Neural progenitor cell (in vitro differentiated cells): ENCODE measurements at regions not wholly inside any gene's neighbourhood (a gene's known extent, or its start where the extent isn't known, plus 50 kb on each side); places are given as distances from the start of the nearest gene placed in this dataset.

ENCODE experiments used
- CTCF ChIP-seq: fragments of 200-600 bp; sonication (generic); IDR thresholded peaks from 2 replicates; pipeline ENCODE4 v1.5.1; 2017; ENCODE audit warnings: antibody characterized with exemption, mild to moderate bottlenecking
- EZH2 ChIP-seq: fragments of 200-600 bp; sonication (generic); IDR thresholded peaks from 2 replicates; pipeline ENCODE4 v1.6.1; 2017; ENCODE audit warnings: antibody characterized with exemption, mild to moderate bottlenecking, moderate library complexity
- EZH2phosphoT487 ChIP-seq: fragments of 200-600 bp; sonication (generic); IDR thresholded peaks from 2 replicates; pipeline ENCODE4 v1.6.1; 2017; ENCODE audit warnings: antibody characterized with exemption

GRCh38 chr5:172530406-172530805 is 76.1 kb upstream of the SH3PXD2B start:
- TF ChIP-seq CTCF (no peak), EZH2phosphoT487 (no peak), EZH2 (no peak)
